Stomach (tissue), 4 donors: ENCODE measurements at regions not wholly inside any gene's neighbourhood (a gene's known extent, or its start where the extent isn't known, plus 50 kb on each side); places are given as distances from the start of the nearest gene placed in this dataset.

Experiments used
- POLR2A ChIP-seq, 4 donors: fragments of 450-650 bp; IDR thresholded peaks; one replicate each; pipeline ENCODE4 v1.6.1; 2016; ENCODE audit warnings: antibody characterized with exemption in 4 of 4, control low read depth in 2 of 4, mild to moderate bottlenecking in 1 of 4, moderate library complexity in 1 of 4
- TF ChIP-seq, protein P1 (sequence below), 7 experiments: fragments of 450-650 bp in 4 of 7; fragments of 200-600 bp in 3 of 7; sonication (generic) in 3 of 7; IDR thresholded peaks; one replicate each; pipeline ENCODE4 v1.5.1; 2016 to 2019; ENCODE audit warnings: antibody characterized with exemption in 7 of 7, control low read depth in 2 of 7, mild to moderate bottlenecking in 1 of 7

DNA sequence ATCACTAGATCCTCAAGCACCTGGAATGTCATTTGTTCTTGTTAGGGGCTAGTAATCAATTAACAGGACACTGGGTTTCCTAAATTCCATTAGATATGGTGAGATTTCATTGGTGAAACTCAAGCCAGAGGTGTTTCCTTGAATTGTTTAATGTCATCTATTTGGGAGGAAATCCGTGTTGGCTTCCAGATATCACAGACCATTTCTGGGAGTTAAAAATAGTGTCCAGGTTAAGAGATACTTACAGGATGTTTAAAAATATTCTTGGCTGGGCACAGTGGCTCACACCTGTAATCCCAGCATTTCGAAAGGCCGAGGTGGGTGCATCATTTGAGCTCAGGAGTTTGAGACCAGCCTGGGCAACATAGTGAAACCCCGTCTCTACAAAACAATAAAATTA is 688.3 kb upstream of the WWC1 start:
- TF ChIP-seq, protein P1, sequence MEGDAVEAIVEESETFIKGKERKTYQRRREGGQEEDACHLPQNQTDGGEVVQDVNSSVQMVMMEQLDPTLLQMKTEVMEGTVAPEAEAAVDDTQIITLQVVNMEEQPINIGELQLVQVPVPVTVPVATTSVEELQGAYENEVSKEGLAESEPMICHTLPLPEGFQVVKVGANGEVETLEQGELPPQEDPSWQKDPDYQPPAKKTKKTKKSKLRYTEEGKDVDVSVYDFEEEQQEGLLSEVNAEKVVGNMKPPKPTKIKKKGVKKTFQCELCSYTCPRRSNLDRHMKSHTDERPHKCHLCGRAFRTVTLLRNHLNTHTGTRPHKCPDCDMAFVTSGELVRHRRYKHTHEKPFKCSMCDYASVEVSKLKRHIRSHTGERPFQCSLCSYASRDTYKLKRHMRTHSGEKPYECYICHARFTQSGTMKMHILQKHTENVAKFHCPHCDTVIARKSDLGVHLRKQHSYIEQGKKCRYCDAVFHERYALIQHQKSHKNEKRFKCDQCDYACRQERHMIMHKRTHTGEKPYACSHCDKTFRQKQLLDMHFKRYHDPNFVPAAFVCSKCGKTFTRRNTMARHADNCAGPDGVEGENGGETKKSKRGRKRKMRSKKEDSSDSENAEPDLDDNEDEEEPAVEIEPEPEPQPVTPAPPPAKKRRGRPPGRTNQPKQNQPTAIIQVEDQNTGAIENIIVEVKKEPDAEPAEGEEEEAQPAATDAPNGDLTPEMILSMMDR (IDR thresholded peaks at IDR 0.05), result no peak
- no peak for TF ChIP-seq POLR2A (IDR thresholded peaks at IDR 0.05)
